ENCODE measurements at regions not wholly inside any gene's neighbourhood (a gene's known extent, or its start where the extent isn't known, plus 50 kb on each side); places are given as distances from the start of the nearest gene placed in this dataset.

DNA sequence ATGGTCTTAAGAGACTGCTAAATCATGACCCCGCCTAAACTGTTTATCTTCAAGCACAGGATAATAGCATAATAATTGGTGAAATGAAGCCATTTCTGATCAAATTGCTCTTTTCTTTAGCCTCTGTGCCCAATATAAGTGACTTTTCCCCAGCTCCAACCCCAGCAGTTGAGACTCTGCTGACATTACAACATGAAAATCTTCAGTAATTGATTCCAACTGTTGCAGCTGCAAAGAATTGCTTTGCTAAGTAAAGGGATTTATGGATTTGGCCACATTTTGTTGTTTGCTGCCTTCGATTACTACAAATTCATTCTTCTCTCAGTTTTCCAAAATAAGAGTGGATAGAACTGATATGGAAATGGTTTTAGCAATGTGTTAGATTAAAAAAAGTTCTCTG, 576.7 kb upstream of the LRRC4C start:
- no peak for DNase-seq (ENCODE audit: low read depth)

DNA sequence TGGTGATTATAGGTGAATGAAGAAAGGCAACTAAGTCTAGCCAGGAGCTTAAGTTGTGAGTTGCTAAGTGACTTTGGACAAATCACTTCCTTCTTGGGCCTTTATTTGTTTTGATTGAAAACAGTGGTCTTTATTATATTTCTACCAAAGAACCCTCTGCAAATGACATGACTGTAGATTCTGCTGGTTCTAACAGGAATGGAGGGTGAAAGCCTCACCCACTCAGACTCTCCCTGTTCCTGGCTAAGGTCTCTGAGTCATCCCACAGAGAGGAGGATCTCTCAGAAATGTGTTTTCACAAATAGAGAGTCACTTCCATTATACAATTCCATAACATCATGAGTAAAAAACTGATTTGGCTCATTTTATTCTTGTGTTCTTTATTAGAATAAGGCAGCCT, 583.9 kb upstream of the LRRC4C start:
- DNase-seq (ENCODE audit: low read depth), result peak; percentile 62

DNA sequence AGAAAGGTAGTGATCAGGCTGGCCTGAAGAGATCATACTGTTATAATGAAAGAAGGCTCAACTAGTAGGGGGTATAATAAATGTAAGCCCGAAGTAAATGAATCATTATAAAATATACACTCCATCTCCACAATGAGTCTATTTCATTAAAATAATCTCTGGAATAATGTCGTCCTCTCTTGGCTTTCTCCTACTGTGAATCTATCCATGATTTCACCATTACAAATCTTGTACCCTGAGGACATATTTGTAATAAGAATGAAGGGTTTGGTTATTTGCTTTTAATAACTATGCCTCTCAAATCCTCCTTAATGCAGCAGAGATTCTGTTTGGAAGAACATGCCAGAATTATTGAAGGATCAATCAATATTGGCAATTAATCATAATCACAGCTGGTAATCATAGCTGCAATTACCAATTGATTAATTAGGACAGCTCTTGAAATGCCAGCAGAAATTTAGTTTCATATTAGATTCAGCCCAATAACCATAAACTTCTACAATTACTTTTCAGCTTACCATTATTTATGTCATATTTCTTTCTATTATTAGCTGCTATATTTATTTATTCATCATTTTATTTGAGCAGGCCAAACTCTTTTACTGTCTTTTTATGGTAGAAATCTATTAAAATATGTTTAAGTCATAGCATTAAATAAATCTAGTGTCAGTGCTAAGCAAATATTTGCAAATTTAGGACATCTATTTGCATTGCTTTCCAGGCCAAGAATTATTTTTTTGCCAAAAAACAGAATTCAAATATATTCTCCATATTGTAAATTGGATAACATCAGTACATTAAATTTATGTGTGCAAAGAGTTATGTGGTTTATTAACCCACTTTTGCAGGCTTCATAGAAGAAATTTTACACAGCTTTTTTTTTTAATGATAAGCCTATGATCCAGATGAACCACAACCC, 588.4 kb upstream of the LRRC4C start:
- DNase-seq (ENCODE audit: low read depth), result no peak

DNA sequence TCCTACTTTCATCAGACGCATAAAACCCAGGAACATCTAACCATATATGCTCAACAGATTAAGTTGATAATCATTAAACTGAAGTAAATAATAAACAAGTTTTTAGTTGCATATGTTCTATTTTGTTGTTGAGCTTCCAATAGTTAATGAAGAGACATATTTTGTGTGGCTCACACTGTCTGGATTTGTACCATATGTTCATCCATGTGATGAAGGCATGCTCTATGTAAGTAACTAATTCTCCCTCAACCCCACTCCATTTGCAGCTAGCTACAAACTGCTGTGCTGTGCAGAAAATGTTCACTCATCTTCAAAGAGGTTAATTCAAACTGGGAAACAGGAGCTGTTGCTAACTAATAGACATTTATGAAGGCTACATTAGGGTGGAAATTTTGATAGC, 589.7 kb upstream of the LRRC4C start:
- no peak for DNase-seq (ENCODE audit: low read depth)

DNA sequence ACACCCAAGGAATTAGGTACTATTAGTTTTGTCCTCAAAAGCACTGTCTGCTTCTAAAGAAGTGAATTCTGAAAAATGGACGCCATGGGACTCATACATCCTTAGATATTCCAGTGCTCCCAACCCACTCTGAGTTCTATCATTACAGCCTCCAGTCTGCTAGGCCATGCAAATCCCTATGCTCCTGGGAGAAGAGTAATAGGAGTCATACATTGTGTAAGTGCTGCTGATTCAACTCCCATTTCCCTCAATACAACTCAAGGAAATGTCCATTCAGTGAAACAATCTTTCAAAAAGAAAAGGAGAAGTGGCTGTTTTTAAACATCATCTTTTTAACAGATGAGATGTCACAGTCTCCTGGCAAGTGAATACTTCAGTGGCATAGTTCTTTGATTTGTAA, 590.2 kb upstream of the LRRC4C start:
- DNase-seq (ENCODE audit: low read depth), result no peak

DNA sequence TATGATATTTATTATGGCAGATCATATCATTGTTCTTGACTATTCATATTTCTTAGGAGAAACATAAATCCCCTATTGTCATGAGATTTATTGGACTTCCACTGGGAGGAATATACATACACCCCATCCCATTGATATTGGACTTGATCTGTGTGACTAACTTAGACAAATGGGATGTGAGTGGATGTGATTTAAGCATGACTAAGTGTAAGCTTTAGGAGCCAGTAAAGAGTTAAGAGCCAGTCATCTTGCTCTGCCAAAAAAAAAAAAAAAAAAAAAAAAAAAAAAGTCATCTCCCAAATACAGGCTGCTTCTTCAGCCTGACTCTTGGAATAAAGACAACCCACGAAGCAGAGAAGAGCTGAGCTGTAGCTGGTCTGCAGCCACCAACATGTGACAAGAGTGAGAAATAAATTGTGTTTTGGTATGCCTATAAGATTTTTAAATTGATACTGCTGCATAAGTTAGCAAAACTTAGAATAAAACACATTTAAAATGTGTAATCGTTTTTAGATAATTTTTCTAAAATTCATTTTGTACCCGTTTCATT, 595.0 kb upstream of the LRRC4C start:
- peak; percentile 70 for DNase-seq (ENCODE audit: low read depth)

DNA sequence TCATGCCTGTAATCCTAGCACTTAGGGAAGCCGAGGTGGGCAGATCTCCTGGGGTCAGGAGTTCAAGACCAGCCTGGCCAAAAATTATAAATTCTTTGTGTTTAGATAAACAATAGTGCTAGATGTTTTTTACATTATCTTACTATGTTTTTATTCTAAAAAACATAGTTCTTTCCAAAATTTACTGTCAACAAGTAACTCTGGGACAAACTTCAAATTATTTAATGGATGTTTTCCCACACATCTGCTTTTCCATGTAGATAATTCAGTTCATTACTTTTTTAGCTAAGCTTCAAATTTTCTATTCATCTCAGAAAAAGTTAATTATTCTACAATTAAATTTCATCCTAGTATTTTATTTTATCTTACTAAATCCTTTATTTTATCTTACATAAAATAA, 596.2 kb upstream of the LRRC4C start:
- no peak for DNase-seq (ENCODE audit: low read depth)

DNA sequence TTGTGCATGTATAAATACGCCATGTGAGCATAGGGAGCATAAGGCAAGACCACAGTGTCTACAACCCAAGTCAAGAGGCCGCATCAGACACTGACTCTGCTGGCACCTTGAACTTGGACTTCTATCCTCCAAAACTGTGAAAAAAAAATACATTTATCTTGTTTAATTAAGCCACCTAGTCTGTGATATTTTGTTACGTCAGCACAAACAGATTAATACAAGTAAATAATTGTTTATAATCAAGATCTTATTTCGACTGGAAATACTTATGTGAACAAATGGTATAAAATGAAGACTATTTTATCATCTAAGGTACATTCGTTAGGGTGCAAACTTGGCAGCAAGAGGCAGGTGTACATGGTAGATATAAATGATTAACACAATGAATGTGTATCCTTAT, 599.3 kb upstream of the LRRC4C start:
- DNase-seq (ENCODE audit: low read depth), result no peak

DNA sequence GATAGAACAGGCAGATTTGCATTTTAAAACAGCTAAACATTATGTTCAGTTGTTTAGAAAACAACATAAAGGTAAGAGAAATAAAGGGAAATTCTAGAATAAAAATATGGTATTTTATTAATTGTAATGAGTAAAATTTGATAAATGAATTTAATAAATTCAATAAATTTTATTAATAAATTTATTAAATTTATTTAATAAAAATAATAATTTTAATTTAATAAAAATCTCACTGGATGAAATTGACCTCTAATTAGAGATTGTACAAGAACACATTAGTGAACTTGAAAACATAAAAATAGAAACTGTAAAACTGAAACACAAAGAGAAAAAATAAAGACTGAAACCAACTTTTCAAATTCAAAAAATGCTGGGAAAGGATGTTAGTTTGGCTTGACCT, 605.7 kb upstream of the LRRC4C start:
- no peak for DNase-seq (ENCODE audit: low read depth)

DNA sequence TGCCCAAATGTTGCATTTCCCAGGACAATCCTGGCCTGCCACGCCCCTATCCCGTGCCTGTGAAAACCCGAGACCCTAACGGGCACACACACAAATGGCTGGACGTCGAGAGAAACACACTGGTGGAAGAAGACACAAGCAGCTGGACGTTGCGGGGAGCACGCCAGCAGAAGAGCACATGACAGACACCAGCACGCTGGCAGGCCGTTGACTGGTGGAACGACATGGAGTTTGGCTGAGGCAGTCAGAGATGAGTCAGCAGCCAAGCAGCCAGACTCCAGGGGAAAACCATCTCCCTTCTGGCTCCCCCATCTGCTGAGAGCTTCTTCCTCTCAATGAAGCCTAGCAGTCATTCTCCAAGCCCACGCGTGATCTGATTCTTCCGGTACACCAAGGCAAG, 606.7 kb upstream of the LRRC4C start:
- peak; percentile 86 for DNase-seq (ENCODE audit: low read depth)

DNA sequence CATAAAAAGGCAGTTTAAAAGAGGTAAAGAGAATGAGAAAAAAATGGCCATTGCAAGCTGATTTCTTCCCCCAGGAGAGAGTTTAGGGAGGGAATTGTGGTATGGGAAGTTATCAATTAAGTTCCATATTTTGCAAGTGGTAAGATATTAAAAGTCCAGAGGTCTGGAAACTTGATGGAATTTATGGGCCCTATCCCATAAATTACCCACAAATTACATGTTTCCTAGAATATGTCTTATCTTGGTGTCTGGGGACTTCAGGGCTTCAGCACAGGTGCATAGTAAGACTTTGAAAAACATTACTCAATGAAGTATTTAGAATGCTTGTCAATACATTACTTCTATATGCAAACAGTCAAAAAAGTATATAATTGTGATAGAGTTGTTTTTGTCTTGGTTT, 614.9 kb upstream of the LRRC4C start:
- DNase-seq (ENCODE audit: low read depth), result no peak

DNA sequence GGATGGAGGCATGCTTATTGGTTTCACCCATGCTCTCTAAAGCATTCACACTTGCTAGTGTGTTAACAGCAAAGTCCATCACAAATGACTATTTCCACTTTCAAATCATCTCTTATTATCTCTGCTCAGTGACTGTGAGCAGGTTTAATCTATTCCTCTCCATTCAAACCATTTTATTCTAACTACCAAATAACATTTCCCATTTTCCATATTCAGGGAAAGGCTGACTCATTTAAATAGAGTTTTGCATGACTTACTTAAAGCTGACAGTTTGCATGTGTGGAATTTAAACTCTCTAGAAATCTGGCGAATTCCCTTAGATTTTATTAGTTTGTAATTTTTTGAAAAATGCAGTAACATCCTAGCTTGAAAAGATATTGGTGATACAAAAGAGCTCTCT, 615.7 kb upstream of the LRRC4C start:
- DNase-seq (ENCODE audit: low read depth), result no peak

DNA sequence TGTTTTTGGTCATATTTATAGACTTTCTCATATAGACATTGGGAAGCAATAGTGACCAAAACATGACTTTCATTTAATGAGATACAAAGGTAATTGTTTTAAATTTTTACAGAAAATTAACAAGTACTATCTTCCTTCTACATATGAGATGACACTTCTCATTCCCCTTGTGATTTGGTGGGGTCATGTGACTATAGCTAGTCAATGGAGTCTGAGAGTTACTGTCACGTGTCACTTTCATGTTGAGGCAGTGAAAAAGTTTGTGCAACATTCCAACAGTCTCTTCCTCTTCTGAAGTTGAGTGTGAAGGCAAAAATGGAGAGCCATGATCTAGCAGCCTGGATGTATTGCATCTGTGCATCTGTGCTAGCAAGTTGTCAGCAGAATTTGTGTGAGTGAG, 618.3 kb upstream of the LRRC4C start:
- DNase-seq (ENCODE audit: low read depth), result no peak

DNA sequence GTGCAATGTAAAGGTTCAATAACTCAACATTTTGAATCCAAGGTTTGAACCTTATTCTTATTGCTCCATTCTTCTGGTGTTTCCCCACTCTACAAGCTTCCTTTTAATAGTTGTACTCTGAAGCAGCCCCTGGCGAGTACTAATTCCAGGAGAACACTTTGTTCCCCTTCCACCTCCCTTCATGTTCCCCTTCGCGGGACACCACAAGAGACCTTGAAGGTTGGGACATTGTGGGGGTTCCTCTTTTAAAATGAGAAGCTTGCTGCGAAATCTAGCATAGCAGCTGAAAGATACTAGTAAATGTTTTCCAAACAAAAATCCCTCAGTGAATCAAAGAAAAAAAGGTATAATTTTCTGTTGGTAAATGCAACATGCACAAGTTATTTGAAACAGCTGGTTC, 626.3 kb upstream of the LRRC4C start:
- no peak for DNase-seq (ENCODE audit: low read depth)

DNA sequence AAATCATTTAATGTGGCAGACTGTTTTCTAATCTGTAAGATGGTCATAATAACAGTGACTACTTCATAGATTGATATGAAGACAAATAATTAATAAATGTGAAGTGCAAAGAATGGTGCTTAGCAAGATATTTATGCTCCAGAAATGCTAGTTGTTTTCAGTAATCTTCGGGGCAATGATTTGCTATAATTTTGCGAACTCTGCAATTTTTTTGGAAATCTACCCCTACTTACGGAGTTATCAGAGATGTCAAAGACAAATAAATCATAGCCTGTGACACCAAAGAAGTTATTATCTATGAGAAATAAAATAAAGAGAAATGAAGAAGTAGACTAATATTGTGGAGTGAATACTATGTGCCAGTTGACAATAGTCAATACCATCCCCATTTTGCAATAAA, 634.1 kb upstream of the LRRC4C start:
- DNase-seq (ENCODE audit: low read depth), result no peak

DNA sequence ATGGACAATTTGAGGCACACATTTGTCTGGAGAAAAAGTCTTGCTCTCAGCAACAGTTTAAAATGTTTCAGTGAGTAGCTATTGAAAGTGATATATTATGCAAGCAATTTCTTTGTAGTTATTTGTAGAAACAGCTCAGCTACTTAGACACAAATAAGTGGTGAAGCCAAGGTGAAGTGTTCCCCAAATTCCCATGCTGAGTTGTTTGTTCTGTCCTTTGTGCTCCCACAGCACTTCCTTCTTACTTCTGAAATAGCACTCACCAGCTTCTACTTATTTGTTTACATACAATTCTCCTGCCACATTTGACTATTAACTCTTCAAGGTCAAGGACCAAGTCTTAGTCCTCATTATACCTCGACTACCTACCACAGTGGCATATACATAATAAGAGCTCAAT, 638.6 kb upstream of the LRRC4C start:
- no peak for DNase-seq (ENCODE audit: low read depth)

DNA sequence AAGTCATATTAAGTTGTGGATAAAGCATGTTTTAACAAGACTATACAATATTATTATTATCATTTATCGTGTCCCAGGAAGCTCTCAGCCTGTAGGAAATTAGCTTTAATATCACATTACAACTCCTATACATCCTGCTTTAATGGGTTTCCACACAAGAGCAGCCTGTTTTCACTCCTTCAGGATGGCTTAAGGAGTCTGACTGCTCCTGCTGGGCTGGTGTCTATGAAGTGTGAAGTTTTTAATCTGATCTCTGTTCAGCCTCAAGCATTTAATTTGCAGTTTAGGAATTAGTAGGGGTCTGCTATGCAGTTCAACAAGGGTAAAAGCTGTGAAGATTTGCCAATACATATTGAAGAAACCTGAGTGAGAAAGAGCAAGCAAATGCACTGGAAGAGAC, 653.4 kb upstream of the LRRC4C start:
- no peak for DNase-seq (ENCODE audit: low read depth)

DNA sequence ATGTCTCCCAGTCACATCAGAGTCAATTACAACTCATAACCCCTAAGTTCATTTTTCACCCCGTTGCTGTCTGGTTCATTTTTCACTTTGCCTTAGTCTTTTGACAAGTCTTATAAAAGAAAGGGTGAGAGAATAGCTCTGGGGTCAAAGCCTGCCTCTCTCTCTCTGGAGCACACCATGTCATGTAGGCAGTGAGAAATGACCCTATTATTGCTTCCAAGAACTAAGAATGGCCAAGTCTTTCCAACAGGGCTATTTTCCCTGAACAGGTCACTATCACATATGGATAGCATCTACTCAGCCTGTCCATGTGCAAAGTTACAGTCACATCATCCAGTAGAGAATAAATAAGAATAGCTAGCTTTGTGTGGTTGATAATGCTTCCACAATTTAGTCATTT, 655.5 kb upstream of the LRRC4C start:
- DNase-seq (ENCODE audit: low read depth), result no peak

DNA sequence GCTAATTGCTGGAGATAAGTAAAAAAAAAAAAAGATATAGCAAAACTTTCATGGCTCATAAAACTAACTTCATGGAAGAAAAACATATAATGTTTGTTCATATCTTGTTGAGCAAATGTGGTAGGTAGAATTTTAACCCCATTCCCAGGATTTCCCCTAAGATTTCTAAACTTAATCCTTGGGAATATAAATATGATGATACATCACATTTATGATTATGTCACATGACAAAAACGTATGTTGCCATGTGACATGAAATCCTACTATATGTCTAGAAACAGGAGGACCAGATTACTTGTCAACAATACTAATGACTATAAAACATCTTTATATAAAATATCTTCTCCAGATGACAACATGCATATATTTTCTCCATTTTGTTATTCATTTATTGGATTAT, 679.0 kb upstream of the LRRC4C start:
- no peak for DNase-seq (ENCODE audit: low read depth)

DNA sequence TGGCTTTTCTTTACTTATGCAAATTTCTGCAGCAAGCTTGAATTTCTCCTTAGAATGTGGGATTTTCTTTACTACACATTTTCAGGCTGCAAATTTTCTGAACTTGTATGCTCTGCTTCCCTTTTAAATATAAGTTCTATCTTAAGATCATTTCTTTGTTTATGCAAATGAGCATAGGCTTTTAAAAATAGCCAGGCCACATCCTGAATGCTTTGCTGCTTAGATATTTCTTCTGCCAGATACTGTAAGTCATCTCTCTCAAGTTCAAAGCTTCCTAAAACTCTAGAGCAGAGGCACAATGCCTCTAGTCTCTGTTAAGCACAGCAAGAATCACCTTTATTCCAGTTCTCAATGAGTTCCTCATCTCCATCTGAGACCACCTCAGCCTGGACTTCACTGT, 685.9 kb upstream of the LRRC4C start:
- no peak for DNase-seq (ENCODE audit: low read depth)

DNA sequence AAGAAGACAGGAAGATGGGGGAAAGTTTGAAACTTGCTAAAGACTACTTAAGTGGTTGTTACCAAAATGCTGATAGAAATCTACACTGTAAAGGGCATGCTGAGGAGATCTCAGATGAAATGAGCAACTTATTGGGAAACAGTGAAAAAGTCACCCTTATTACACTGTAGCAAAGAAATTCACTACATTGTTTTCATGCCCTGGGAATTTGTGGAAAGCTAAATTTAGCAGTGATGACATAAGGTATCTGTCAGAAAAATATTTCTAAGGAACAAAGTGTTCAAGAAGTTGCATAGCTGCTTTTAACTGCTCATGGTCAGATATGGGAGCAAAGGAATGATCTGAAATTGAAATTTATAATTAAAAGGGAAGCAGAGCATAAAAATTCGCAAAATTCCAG, 702.4 kb upstream of the LRRC4C start:
- no peak for DNase-seq (ENCODE audit: low read depth)

DNA sequence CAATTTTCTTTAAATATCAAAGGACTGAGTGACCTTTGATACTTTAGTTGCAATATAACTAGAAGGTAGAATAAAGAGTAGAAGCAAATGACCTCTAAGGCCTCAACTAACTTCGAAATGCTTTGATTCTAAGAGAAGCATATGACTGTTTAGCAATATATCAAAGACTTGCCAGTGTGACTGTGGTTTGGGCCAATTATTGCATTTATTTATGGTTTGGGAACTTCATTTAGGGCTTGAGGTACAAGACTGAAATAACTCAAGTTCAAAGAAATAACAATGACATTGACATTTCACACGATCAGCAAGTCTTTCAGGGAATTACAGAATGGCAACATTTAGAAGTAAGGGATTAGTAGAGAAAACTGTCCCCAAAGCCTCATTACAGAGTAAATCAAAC, 709.7 kb upstream of the LRRC4C start:
- DNase-seq (ENCODE audit: low read depth), result no peak

DNA sequence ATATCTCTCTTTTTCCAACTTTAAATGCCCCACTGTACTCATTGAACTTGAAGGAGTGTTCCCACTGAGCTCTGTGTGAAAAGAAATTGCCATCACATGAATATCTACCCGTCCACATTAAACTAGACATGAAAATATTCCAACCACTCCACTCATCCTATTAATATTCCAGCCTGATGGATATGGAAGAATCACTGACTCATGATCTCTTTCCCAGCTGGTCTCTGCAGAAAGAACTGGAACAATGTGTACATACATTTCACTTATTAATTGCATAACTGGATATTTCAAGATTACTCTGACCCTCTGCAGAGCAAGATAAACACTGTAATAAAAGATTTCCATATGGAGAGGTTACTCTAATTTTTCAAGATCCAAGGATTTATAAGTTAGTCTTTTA, 711.1 kb upstream of the LRRC4C start:
- DNase-seq (ENCODE audit: low read depth), result no peak

All from HT1080 (cell line).